ENCODE measurements at regions not wholly inside any gene's neighbourhood (a gene's known extent, or its start where the extent isn't known, plus 50 kb on each side); places are given as distances from the start of the nearest gene placed in this dataset.

DNA sequence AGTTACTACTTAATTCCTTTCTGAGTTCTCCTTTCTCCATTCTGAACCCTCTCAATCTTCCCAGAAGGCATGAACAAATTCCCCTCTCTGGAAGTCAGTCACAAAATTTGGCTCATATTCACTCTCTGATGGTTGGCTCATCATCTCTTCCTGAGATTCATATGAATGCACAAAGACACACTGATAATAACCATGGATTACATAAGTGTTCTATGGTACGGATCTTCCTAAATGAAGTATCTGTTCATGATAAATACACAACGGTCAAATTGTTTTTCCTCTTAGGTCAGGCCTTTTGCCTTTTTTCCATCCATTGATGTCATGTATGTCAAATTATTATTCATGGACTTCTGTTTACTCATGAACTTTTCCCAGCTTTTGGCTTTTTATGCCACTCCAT, 162.6 kb downstream of the P2RY1 start:
- no peaks in the 10 kb centered on the region for H4K20me1 ChIP-seq (ENCODE audit: insufficient read depth, poor library complexity, severe bottlenecking)
- no peaks in the 10 kb centered on the region for H3K9me2 ChIP-seq (replicated peaks; ENCODE audit: insufficient read depth)
- WGBS (ENCODE audit: low lambda C conversion rate, missing lambda C conversion rate), result 100% methylated on average over 2 of the region's 2 CpGs
- no peaks in the 10 kb centered on the region for H3K79me2 ChIP-seq
- no peak overlapping the region for H3K4me3 ChIP-seq
- H3K4me2 ChIP-seq, result no peak overlapping the region
- no peak overlapping the region for H2AFZ ChIP-seq
- H3K36me3 ChIP-seq (replicated peaks; ENCODE audit: insufficient read depth, low read depth), result no peaks in the 10 kb centered on the region
- no peak overlapping the region for H3K27ac ChIP-seq
- no peak for TF ChIP-seq EZH2 (IDR thresholded peaks at IDR 0.05; ENCODE audit: borderline replicate concordance)
- TF ChIP-seq, protein P1, sequence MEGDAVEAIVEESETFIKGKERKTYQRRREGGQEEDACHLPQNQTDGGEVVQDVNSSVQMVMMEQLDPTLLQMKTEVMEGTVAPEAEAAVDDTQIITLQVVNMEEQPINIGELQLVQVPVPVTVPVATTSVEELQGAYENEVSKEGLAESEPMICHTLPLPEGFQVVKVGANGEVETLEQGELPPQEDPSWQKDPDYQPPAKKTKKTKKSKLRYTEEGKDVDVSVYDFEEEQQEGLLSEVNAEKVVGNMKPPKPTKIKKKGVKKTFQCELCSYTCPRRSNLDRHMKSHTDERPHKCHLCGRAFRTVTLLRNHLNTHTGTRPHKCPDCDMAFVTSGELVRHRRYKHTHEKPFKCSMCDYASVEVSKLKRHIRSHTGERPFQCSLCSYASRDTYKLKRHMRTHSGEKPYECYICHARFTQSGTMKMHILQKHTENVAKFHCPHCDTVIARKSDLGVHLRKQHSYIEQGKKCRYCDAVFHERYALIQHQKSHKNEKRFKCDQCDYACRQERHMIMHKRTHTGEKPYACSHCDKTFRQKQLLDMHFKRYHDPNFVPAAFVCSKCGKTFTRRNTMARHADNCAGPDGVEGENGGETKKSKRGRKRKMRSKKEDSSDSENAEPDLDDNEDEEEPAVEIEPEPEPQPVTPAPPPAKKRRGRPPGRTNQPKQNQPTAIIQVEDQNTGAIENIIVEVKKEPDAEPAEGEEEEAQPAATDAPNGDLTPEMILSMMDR (IDR thresholded peaks at IDR 0.05; ENCODE audit: poor library complexity), result no peak
- TF ChIP-seq EZH2phosphoT487 (IDR thresholded peaks at IDR 0.05; ENCODE audit: low read depth, severe bottlenecking, unreplicated experiment), result no peak
- H3K4me1 ChIP-seq (ENCODE audit: insufficient read depth), result no peaks in the 10 kb centered on the region
- DNase-seq (ENCODE audit: low spot score), result no peak
- no peaks in the 10 kb centered on the region for H3K27me3 ChIP-seq
- no peaks in the 10 kb centered on the region for H3K9me3 ChIP-seq (ENCODE audit: low read depth)

DNA sequence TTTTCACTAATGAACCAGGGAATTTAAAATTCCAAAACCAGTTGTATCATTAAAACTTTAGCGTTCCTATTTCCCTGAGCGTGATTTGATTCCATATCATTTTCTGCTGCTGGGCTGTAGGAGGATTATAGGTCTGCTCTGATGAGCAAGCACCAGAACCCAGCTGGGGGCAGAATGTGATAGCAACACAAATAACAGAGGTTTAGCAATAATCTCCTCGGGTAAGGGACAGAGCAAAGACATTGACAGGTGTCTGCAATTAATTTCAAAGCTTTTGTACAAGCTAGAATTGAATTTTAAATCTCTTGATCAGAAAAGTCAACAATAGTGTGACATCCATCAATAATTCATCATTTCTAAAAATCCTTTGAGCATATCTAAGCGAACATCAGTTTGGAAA, 163.4 kb upstream of the RAP2B start:
- no peaks in the 10 kb centered on the region for H3K27me3 ChIP-seq
- no peak overlapping the region for H3K4me2 ChIP-seq
- no peak overlapping the region for H3K4me3 ChIP-seq
- H3K9me2 ChIP-seq (replicated peaks; ENCODE audit: insufficient read depth), result no peaks in the 10 kb centered on the region
- H4K20me1 ChIP-seq (ENCODE audit: insufficient read depth, poor library complexity, severe bottlenecking), result no peaks in the 10 kb centered on the region
- no peaks in the 10 kb centered on the region for H3K79me2 ChIP-seq
- H3K27ac ChIP-seq, result no peak overlapping the region
- WGBS (ENCODE audit: low lambda C conversion rate, missing lambda C conversion rate), result 58% methylated on average over 4 of the region's 4 CpGs
- no peak for DNase-seq (ENCODE audit: low spot score)
- H2AFZ ChIP-seq, result no peak overlapping the region
- TF ChIP-seq, protein P1 (IDR thresholded peaks at IDR 0.05; ENCODE audit: poor library complexity), result no peak
- TF ChIP-seq EZH2phosphoT487 (IDR thresholded peaks at IDR 0.05; ENCODE audit: low read depth, severe bottlenecking, unreplicated experiment) (no peak), EZH2 (IDR thresholded peaks at IDR 0.05; ENCODE audit: borderline replicate concordance) (no peak)
- H3K9me3 ChIP-seq (ENCODE audit: low read depth), result no peaks in the 10 kb centered on the region
- no peaks in the 10 kb centered on the region for H3K36me3 ChIP-seq (replicated peaks; ENCODE audit: insufficient read depth, low read depth)
- H3K4me1 ChIP-seq (ENCODE audit: insufficient read depth), result no peaks in the 10 kb centered on the region

- no peak overlapping the region for H3K27ac ChIP-seq
- no peaks in the 10 kb centered on the region for H3K36me3 ChIP-seq (replicated peaks; ENCODE audit: insufficient read depth, low read depth)
- no peaks in the 10 kb centered on the region for H4K20me1 ChIP-seq (ENCODE audit: insufficient read depth, poor library complexity, severe bottlenecking)
- no peak overlapping the region for H3K4me3 ChIP-seq
- no peaks in the 10 kb centered on the region for H3K9me3 ChIP-seq (ENCODE audit: low read depth)
- DNase-seq (ENCODE audit: low spot score), result no peak
- TF ChIP-seq EZH2phosphoT487 (IDR thresholded peaks at IDR 0.05; ENCODE audit: low read depth, severe bottlenecking, unreplicated experiment), result no peak
- no peak for TF ChIP-seq EZH2 (IDR thresholded peaks at IDR 0.05; ENCODE audit: borderline replicate concordance)
- TF ChIP-seq, protein P1 (IDR thresholded peaks at IDR 0.05; ENCODE audit: poor library complexity), result no peak
- H3K4me2 ChIP-seq, result no peak overlapping the region
- H3K4me1 ChIP-seq (ENCODE audit: insufficient read depth), result no peaks in the 10 kb centered on the region
- WGBS (ENCODE audit: low lambda C conversion rate, missing lambda C conversion rate), result 50% methylated on average over 2 of the region's 2 CpGs
- H3K9me2 ChIP-seq (replicated peaks; ENCODE audit: insufficient read depth), result no peaks in the 10 kb centered on the region
- no peaks in the 10 kb centered on the region for H3K79me2 ChIP-seq
- H3K27me3 ChIP-seq, result no peaks in the 10 kb centered on the region
- no peak overlapping the region for H2AFZ ChIP-seq
Observed at GRCh38 chr3:153000325-153000724, 161.7 kb upstream of the RAP2B start.
